GM21786 (cell line): ENCODE measurements at regions not wholly inside any gene's neighbourhood (a gene's known extent, or its start where the extent isn't known, plus 50 kb on each side); places are given as distances from the start of the nearest gene placed in this dataset.
"Not testable (repeated sequence)": the region's sequence is repeated elsewhere in the genome, so short reads cannot be mapped to it uniquely, and the experiment has no call there.

Experiments used
- ATAC-seq: cut with Tn5 transposase; IDR thresholded peaks from one replicate; pipeline ENCODE4 v1.9.1; 2021; ENCODE audit not compliant: unreplicated experiment

DNA sequence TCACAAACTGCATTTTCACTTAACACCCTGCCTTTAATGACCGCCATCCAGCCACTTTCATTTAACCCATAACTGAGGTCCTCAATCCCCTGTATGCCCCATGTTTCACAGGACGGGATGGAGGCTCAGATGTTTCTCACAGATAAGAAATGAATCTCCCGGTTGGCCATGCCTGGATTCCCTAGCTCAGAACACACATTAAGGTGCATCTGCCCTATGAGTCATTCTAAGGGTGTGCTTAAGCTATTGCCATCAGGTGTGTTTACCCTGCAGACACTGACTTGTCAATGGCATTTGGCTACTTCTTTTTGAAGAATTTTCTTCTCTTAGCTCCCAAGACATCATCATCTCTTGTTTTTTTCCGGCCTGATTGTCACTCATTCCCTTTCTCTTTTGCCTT lies 222.6 kb upstream of the SMIM31 start:
- no peak for ATAC-seq

DNA sequence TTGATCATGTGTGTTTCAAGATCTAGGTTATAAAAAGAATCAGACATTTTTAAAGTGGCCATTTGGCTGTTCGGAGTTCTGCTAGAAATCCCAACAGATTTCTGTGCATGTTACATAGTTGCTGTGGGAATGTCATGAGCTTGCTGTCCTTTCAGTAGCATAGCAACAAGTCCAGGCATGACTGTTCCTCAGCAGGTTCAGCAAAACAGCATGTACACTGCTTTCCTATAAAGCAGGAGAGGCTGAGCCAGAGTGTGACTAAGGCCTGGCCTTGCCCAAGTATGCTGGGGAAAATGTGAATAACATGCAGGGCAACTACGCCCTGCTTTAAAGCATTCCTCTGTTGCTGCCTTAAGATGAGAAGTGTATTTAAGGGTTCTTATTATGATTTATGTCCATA lies 217.1 kb upstream of the SMIM31 start:
- no peak for ATAC-seq

DNA sequence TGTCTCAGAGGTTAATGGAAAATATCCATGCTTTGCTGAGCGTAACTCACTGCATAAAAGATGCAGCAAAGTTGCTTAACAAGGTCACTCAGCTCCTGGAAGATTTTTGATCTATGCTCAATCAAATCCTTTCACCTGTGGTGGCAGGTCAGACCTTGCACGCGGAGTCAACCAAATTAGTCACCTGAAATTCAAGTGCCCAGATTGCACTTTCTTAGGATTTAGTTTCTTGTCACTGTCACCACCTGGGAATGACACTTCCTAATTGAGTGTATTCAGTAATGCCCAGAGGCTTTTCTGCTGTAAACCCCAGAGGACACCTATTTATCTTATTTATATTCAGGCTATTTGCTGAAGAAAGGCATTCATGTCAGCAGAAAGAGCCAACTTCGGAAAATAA lies 215.8 kb upstream of the SMIM31 start:
- no peak for ATAC-seq

DNA sequence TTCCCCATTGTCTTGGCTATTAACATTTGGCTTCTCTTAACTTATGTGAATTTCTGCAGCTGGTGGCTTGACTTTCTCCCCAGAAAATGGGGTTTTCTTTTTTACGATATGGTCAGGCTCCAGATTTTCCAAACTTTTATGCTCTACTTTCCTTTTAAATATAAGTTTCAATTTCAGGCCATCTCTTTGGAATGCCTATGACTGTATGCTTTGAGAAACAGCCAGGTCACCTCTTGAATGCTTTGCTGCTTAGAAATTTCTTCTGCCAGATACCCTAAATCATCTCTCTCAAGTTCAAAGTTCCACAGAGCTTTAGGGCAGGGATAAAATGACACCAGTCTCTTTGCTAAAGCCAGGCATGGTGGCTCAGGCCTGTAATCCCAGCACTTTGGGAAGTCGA lies 212.9 kb upstream of the SMIM31 start:
- ATAC-seq = no peak

GRCh38 chr4:164542431-164542830 lies 211.5 kb upstream of the SMIM31 start:
- ATAC-seq = no peak

GRCh38 chr4:164550989-164551712 lies 202.8 kb upstream of the SMIM31 start:
- no peak for ATAC-seq

DNA sequence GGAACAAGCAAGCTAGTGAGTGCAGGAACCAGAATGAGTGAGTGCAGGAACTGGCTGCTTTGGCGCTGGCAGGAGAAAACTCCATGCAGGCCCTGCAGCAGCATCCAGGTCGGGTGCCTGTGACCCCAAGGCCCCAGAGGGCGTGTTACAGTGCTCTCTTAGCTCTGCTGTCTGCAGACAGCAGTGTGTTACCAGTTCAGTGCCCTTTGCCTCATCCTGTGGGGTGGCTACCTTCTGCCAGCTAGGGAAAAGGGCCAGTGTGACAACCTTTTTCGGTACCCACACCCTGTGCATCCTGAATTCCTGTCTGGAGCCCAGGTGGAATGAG lies 202.3 kb upstream of the SMIM31 start:
- no peak for ATAC-seq

DNA sequence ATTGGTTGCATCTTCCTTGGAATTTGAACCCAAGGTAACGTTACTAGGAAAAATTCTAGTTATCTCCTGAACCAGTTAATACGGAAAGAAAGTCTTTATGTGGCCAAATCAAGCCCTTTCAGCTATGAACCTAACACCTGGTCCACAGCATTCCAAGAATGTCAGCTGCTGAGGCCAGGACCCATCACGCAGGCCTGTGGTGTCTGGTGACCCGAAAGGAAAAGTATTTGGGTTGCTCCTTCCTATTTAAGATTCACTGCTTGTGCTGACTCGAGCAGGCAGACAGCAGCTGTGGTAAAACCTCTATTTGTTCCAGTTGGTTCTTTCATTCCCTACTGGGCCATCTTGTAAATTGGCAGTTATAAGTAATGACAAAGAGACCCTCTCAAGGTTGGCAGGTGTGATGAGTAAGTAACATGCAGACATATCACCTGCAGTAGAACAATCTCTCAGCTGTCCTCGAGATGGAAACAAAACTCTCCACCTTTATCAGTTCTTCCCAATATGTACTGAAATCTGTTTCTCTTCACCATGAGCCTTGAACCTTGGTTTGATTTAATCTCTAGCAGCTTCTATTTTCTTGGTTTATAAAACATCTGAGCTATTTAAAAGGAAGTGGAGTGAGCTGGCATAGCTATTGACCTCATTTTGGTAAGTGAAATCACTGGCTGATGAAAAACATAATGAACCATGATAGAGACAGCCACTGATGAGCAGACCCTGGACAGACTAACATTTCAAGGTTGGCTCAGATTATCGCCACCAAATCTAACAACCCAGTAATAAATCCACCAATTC lies 182.1 kb upstream of the SMIM31 start:
- no peak for ATAC-seq

DNA sequence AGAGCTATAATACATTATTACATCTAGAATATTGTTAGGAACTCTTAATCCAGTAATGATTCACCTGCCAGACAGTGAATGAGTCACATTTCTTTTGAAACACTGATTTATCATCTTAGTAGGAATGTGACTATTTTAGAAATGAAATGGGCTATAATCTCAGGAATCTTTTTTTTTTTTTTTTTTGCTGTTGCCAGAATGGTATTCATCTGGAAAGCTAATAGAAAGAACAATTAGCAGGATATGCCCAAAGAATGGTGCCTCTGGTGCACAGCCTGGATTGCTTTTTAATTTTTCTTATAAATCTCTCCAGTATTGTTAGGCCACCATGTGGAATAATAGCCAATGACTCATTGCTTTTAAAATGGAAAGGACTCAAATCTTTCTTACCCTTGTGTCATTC lies 181.1 kb upstream of the SMIM31 start:
- ATAC-seq = no peak

GRCh38 chr4:164575861-164576260 lies 178.1 kb upstream of the SMIM31 start:
- no peak for ATAC-seq

DNA sequence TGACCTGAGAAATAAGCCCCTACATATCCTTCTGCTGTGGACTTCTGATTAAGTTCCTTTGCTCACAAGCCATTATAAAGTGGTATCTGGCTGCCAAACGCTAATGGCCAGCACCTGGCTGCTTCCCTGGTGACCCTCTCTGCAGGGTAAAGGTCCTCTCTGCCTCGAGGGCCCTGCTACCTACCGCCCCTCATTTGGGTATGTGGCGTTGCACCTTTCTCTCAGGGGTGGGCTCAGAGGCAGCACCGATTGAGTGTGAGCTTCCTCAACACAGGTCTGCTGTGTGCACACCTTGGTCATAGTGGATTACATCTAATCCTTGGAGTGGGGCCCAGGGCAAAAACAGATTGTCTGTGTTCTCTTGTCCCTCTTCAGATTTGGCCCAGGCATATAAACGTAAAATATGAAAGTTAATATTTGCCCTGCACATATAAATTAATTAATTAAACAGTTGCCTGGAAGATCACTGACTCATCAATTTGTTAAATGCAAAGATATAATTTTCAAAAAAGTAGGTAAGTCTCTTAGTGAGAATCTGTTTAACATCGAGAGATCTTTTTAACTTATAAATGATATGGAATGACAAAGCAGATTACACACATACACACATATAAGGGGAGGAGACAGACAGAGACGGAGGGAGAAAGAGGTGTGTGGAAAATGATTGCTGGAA lies 174.5 kb upstream of the SMIM31 start:
- ATAC-seq = no peak

DNA sequence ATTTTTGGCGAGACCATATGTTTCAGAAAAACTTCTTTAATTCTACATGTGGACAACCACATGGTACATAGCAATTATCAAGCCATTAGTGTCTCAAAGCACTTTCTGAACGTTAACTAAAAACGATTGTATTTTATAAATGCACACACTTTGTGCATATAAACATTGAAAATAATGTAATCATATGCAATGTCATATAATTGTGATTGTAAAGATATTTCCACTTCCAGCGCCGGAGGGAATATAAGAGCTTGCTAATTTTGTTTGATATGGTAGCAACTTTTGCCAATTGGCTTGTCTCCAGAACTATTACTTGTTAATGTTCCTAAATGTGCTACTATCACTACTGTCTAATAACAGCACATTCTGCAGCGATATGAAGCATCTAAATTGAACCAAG lies 162.3 kb upstream of the SMIM31 start:
- no peak for ATAC-seq

DNA sequence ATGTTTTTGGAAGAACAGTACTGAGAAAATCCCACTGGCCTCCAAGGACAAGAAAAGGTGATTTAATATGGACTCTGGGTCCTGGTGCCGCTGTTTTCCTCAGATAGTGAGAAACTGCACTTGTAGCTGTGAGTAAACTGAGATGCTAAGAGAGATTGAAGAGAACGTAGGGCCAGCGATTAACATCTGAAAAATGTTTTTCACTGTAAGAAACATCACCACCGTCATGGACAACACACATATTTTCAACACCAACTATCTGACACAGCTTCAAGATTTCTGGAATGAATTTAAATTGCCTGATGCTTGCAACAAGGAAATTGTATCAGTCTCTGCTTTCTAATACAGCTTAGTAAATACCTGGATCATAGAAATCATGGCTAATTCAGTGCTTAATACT lies 158.2 kb upstream of the SMIM31 start:
- no peak for ATAC-seq

DNA sequence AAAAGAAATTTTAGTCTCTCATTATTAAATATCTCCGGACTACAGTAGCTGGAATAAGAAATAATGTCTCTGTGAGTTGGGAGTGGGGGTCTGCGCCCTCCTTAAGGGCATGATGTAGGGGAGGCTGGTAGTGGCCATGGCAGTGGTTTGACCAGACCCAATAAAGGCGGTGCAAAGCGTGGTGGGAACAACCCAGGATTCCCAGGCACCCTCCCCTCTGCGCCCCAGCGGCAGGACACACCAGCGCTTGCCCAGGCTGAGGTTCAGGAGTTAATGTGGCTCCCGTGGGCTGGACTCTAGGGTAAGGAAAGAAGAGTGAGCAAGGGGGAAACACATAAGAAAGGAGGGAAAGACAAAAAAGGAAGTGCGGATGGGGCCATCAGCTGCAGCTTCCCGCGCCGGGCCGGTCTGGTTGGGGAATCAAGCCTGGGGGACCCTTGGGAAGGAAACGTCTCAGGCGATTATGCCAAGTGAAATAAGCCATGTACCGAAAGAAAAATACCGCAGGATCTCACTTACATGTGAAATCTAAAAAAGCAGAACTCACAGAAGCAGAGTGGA lies 157.5 kb upstream of the SMIM31 start:
- ATAC-seq = no peak

- ATAC-seq = no peak
Measured at GRCh38 chr4:164596927-164597326, 157.0 kb upstream of the SMIM31 start.

- no peak for ATAC-seq
Measured at GRCh38 chr4:164601653-164602052, 152.3 kb upstream of the SMIM31 start.

DNA sequence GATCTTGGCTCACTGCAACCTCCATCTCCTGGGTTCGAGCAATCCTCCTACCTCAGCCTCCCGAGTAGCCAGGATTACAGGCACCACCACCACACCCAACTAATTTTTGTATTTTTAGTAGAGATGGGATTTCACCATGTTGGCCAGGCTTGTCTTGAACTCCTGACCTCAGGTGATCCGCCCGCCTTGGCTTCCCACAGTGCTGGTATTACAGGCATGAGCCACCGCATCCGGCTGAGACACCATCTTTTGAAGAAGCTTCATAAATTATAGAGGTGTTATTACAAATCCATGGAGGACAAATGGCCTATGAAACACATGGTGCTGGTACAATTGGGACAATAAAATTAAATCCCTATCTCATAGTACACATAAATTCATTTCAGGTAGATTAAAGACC lies 148.1 kb upstream of the SMIM31 start:
- not testable (repeated sequence) for ATAC-seq

DNA sequence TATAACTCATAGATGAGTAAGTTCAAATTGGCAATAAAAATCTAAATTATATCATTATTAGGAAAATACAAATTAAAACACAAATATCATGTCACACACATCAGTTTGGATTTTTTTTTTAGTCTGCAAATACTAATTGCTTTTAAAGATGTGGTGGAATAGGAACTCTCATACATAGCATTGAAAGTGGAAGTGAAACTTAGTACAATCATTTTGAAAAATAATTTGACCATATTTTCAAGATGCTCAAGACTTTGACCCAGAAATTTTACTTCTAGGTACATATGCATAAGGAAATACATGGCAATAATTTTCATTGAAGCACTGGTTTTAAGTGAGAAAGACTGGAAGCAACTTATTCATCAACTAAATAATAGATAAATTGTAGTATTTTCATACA lies 147.5 kb upstream of the SMIM31 start:
- ATAC-seq = peak; percentile 96

GRCh38 chr4:164613256-164613655 lies 140.7 kb upstream of the SMIM31 start:
- no peak for ATAC-seq

DNA sequence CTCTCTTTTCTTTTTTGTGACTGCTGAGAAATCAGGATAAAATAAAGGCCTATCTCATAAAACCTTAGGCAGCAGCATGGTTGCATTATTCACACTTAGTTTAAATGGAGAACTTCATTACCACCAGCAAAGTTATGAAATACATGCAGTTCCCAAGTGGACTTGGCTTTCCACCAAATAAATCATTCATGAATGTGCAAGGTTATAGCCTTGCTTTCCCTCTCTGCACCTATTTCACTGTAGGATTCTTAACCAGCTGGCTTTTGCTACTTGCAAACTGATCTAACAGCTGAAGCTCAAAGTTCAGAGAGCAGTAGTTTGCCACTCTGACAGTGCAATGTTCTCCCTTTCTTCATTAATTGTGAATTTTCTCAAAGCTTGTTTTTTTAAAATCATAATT lies 140.1 kb upstream of the SMIM31 start:
- ATAC-seq = no peak

DNA sequence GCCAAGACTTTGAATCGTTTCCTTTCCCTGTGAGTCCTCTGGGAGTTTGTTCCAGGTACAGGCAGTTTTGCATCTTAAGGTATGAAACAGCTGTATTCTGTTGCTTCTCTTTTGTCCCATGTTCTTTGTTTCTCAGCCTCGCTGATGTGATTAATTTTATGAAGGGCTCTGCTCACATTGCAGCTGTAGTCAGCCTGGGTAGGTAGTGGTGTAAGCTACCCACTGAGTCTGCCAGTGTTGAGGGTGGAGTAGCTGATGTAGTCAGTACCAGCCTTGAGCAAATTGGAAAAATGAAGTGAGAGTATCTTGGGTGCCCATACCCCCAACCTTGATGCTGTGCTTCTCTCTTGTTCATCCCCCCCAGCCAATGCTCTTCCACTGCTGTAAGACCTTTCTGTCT lies 139.6 kb upstream of the SMIM31 start:
- no peak for ATAC-seq

DNA sequence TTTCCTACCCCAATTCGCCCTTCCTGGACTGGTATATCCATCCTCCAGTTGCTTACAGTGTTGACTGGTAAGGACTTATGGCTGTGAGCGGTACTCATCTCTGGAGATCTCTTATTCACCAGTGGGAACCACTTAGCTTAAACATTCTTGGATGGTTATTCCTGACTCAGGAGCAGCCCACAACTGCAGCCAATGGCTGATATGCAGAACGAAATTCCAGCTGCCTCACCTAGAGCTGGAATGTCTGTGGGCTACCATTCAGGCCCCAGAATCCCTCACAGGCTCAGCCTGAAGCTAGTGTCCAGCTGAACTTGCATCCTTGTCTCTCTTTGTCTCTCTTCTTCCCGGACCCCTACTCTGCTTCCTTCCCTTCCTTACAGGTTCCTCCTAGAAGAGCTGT lies 138.9 kb upstream of the SMIM31 start:
- ATAC-seq = no peak
